CD4-positive, alpha-beta T cell treated with Interleukin-6 at 100 ng/mL for 8 hours (primary cell): ENCODE measurements at regions not wholly inside any gene's neighbourhood (a gene's known extent, or its start where the extent isn't known, plus 50 kb on each side); places are given as distances from the start of the nearest gene placed in this dataset.
"Not testable (repeated sequence)": the region's sequence is repeated elsewhere in the genome, so short reads cannot be mapped to it uniquely, and the experiment has no call there.

Experiments used
- DNase-seq: peaks from one replicate; pipeline ENCODE4 v3.0.0-alpha.2; 2020; ENCODE audit warnings: mixed read lengths, low spot score

- no peak for DNase-seq
Measured at GRCh38 chr7:79952399-79952798, 182.2 kb upstream of the GNAI1 start.

- DNase-seq: no peak
Measured at GRCh38 chr7:79951415-79951814, 183.2 kb upstream of the GNAI1 start.

GRCh38 chr7:79949778-79950177, 184.9 kb upstream of the GNAI1 start:
- no peak for DNase-seq

GRCh38 chr7:79936281-79936983, 198.2 kb upstream of the GNAI1 start:
- no peak for DNase-seq

GRCh38 chr7:79934727-79935126, 199.9 kb upstream of the GNAI1 start:
- no peak for DNase-seq

- DNase-seq: no peak
Measured at GRCh38 chr7:79933144-79933543, 201.5 kb upstream of the GNAI1 start.

- DNase-seq: no peak
Measured at GRCh38 chr7:79930604-79931003, 204.0 kb upstream of the GNAI1 start.

- DNase-seq: no peak
Measured at GRCh38 chr7:79927116-79927515, 207.5 kb upstream of the GNAI1 start.

GRCh38 chr7:79923953-79924352, 210.7 kb upstream of the GNAI1 start:
- DNase-seq: no peak

GRCh38 chr7:79922894-79923293, 211.7 kb upstream of the GNAI1 start:
- DNase-seq: no peak

- no peak for DNase-seq
Measured at GRCh38 chr7:79921976-79922375, 212.7 kb upstream of the GNAI1 start.

- not testable (repeated sequence) for DNase-seq
Measured at GRCh38 chr7:79918632-79919031, 216.0 kb upstream of the GNAI1 start.

- not testable (repeated sequence) for DNase-seq
Measured at GRCh38 chr7:79915346-79915745, 219.3 kb upstream of the GNAI1 start.

GRCh38 chr7:79912213-79912633, 222.4 kb upstream of the GNAI1 start:
- peak; percentile 5 for DNase-seq

GRCh38 chr7:79911420-79911819, 223.2 kb upstream of the GNAI1 start:
- DNase-seq: no peak

- DNase-seq: peak; percentile 7
Measured at GRCh38 chr7:79909176-79909575, 225.5 kb upstream of the GNAI1 start.

GRCh38 chr7:79897166-79897565, 237.5 kb upstream of the GNAI1 start:
- DNase-seq: no peak

GRCh38 chr7:79893991-79894390, 240.6 kb upstream of the GNAI1 start:
- no peak for DNase-seq

GRCh38 chr7:79882922-79883321, 251.7 kb upstream of the GNAI1 start:
- no peak for DNase-seq

- no peak for DNase-seq
Measured at GRCh38 chr7:79880312-79880711, 254.3 kb upstream of the GNAI1 start.

- no peak for DNase-seq
Measured at GRCh38 chr7:79877874-79878465, 256.7 kb upstream of the GNAI1 start.

- DNase-seq: no peak
Measured at GRCh38 chr7:79876848-79877252, 257.8 kb upstream of the GNAI1 start.

- DNase-seq: no peak
Measured at GRCh38 chr7:79874797-79875196, 259.8 kb upstream of the GNAI1 start.

- no peak for DNase-seq
Measured at GRCh38 chr7:79872176-79872575, 262.5 kb upstream of the GNAI1 start.
